IMR-90 (cell line): ENCODE measurements at regions not wholly inside any gene's neighbourhood (a gene's known extent, or its start where the extent isn't known, plus 50 kb on each side); places are given as distances from the start of the nearest gene placed in this dataset.

Experiments
- CTCF ChIP-seq: conservative IDR thresholded peaks from 2 replicates; pipeline ENCODE4 v1.5.1; 2012; ENCODE audit warnings: mild to moderate bottlenecking, low read depth, low read length, improper control_type of control experiment
- POLR2A ChIP-seq: IDR thresholded peaks from 2 replicates; pipeline ENCODE4 v1.6.1; 2012; ENCODE audit warnings: mild to moderate bottlenecking, low read depth, low read length
- RAD21 ChIP-seq: IDR thresholded peaks from 2 replicates; pipeline ENCODE4 v1.6.1; 2012; ENCODE audit warnings: low read length, improper control_type of control experiment
- RCOR1 ChIP-seq: IDR thresholded peaks from 2 replicates; pipeline ENCODE4 v1.6.1; 2012; ENCODE audit warnings: mild to moderate bottlenecking, low read length, improper control_type of control experiment; ENCODE audit not compliant: insufficient replicate concordance
- RFX5 ChIP-seq: IDR thresholded peaks from 2 replicates; pipeline ENCODE4 v1.8.0; 2012; ENCODE audit warnings: low read depth, mild to moderate bottlenecking, low read length, moderate library complexity
- USF2 ChIP-seq: fragments of 150-350 bp; IDR thresholded peaks from 2 replicates; pipeline ENCODE4 v1.6.1; 2017; ENCODE audit warnings: mild to moderate bottlenecking, antibody characterized with exemption, low read length, low read depth

- TF ChIP-seq RFX5 (no peak), POLR2A (no peak), CTCF (no peak), RCOR1 (no peak), USF2 (no peak), RAD21 (no peak)
These were observed 698.7 kb downstream of the EPHA3 start for GRCh38 chr3:89806166-89806565.
